H9 (cell line): ENCODE measurements at regions not wholly inside any gene's neighbourhood (a gene's known extent, or its start where the extent isn't known, plus 50 kb on each side); places are given as distances from the start of the nearest gene placed in this dataset.

Experiments
- DNase-seq: peaks from one replicate; pipeline ENCODE4 v3.0.0-alpha.2; 2017
- H2AFZ ChIP-seq: one replicate; pipeline ENCODE4 v1.6.1; 2013; ENCODE audit warnings: mild to moderate bottlenecking, low read length, control low read depth, moderate library complexity
- H2AK5ac ChIP-seq: 2 replicates; pipeline ENCODE4 v1.6.1; 2013; ENCODE audit warnings: low read length, control low read depth, mixed read lengths; ENCODE audit not compliant: insufficient read length
- H2BK120ac ChIP-seq: one replicate; pipeline ENCODE4 v1.6.1; 2013; ENCODE audit warnings: low read depth, mild to moderate bottlenecking, low read length, control low read depth, inconsistent platforms; ENCODE audit not compliant: poor library complexity, severe bottlenecking
- H2BK12ac ChIP-seq: 2 replicates; pipeline ENCODE4 v1.6.1; 2013; ENCODE audit warnings: low read length, control low read depth, mixed read lengths, low read depth; ENCODE audit not compliant: insufficient read length
- H2BK15ac ChIP-seq: 2 replicates; pipeline ENCODE4 v1.6.1; 2013; ENCODE audit warnings: low read depth, low read length, control low read depth
- H2BK20ac ChIP-seq: one replicate; pipeline ENCODE4 v1.6.1; 2013; ENCODE audit warnings: low read depth, mild to moderate bottlenecking, low read length, control low read depth, inconsistent platforms; ENCODE audit not compliant: poor library complexity, severe bottlenecking
- H2BK5ac ChIP-seq: 2 replicates; pipeline ENCODE4 v1.6.1; 2013; ENCODE audit warnings: low read length, control low read depth, mixed read lengths; ENCODE audit not compliant: insufficient read length
- H3K14ac ChIP-seq: 2 replicates; pipeline ENCODE4 v1.6.1; 2013; ENCODE audit warnings: low read length, control low read depth; ENCODE audit not compliant: insufficient read depth
- H3K18ac ChIP-seq: 2 replicates; pipeline ENCODE4 v1.6.1; 2013; ENCODE audit warnings: low read depth, mild to moderate bottlenecking, mixed read lengths, low read length, control low read depth; ENCODE audit not compliant: insufficient read length
- H3K23ac ChIP-seq: 2 replicates; pipeline ENCODE4 v1.6.1; 2013; ENCODE audit warnings: low read length, control low read depth, mixed read lengths, low read depth; ENCODE audit not compliant: insufficient read length
- H3K23me2 ChIP-seq: 2 replicates; pipeline ENCODE4 v1.6.1; 2013; ENCODE audit warnings: low read depth, mild to moderate bottlenecking, mixed read lengths, low read length, control low read depth; ENCODE audit not compliant: insufficient read length, poor library complexity, severe bottlenecking
- H3K27ac ChIP-seq: 2 replicates; pipeline ENCODE4 v1.5.1; 2013; ENCODE audit warnings: low read length, control low read depth, mixed read lengths, low read depth; ENCODE audit not compliant: insufficient read length
- H3K27me3 ChIP-seq: 2 replicates; pipeline ENCODE4 v1.6.1; 2013; ENCODE audit warnings: low read length, control low read depth, inconsistent platforms; ENCODE audit not compliant: insufficient read depth
- H3K4ac ChIP-seq: 2 replicates; pipeline ENCODE4 v1.6.1; 2013; ENCODE audit warnings: low read depth, mild to moderate bottlenecking, control low read depth, inconsistent platforms, low read length, moderate library complexity
- H3K4me1 ChIP-seq: 2 replicates; pipeline ENCODE4 v1.6.1; 2013; ENCODE audit warnings: low read length, control low read depth, inconsistent platforms; ENCODE audit not compliant: insufficient read depth
- H3K4me2 ChIP-seq: 2 replicates; pipeline ENCODE4 v1.6.1; 2013; ENCODE audit warnings: low read length, control low read depth, mixed read lengths; ENCODE audit not compliant: insufficient read length, insufficient read depth
- H3K56ac ChIP-seq: 2 replicates; pipeline ENCODE4 v1.6.1; 2013; ENCODE audit warnings: low read depth, mild to moderate bottlenecking, mixed read lengths, low read length, control low read depth; ENCODE audit not compliant: insufficient read length
- H3K79me1 ChIP-seq: 2 replicates; pipeline ENCODE4 v1.6.1; 2013; ENCODE audit warnings: low read depth, mild to moderate bottlenecking, moderate library complexity, low read length, control low read depth, inconsistent platforms; ENCODE audit not compliant: insufficient read depth, poor library complexity, severe bottlenecking
- H3K79me2 ChIP-seq: 2 replicates; pipeline ENCODE4 v1.6.1; 2013; ENCODE audit warnings: low read length, control low read depth, inconsistent platforms; ENCODE audit not compliant: insufficient read depth
- H3K9ac ChIP-seq: 2 replicates; pipeline ENCODE4 v1.6.1; 2013; ENCODE audit warnings: low read length, control low read depth, mixed read lengths; ENCODE audit not compliant: insufficient read length; ENCODE audit errors: extremely low read depth
- H3K9me3 ChIP-seq: one replicate; pipeline ENCODE4 v1.6.1; 2013; ENCODE audit warnings: low read depth, low read length, inconsistent platforms; ENCODE audit not compliant: control insufficient read depth
- H3T11ph ChIP-seq: one replicate; pipeline ENCODE4 v1.6.1; 2013; ENCODE audit warnings: mild to moderate bottlenecking, low read length, control low read depth, inconsistent platforms
- H4K20me1 ChIP-seq: one replicate; pipeline ENCODE4 v1.6.1; 2013; ENCODE audit not compliant: control insufficient read depth, insufficient read length, insufficient read depth
- H4K5ac ChIP-seq: 2 replicates; pipeline ENCODE4 v1.6.1; 2013; ENCODE audit warnings: low read depth, mild to moderate bottlenecking, mixed read lengths, low read length, control low read depth; ENCODE audit not compliant: insufficient read length
- H4K8ac ChIP-seq: replicated peaks from 2 replicates; pipeline ENCODE4 v1.6.1; 2013; ENCODE audit warnings: low read length, control low read depth, mixed read lengths, low read depth; ENCODE audit not compliant: insufficient read length
- H4K91ac ChIP-seq: 2 replicates; pipeline ENCODE4 v1.6.1; 2013; ENCODE audit warnings: low read depth, mild to moderate bottlenecking, moderate library complexity, mixed read lengths, low read length, control low read depth; ENCODE audit not compliant: insufficient read length
- H3K27ac Mint-ChIP-seq, 3 experiments: 2 replicates in 2 of 3; 3 replicates in 1 of 3; pipeline ENCODE4 v1.8.0; 2020 to 2021; ENCODE audit warnings: mixed read lengths in 3 of 3, mild to moderate bottlenecking in 1 of 3, moderate library complexity in 1 of 3
- H3K27me3 Mint-ChIP-seq: 2 replicates; pipeline ENCODE4 v1.8.0; 2021; ENCODE audit warnings: low read depth, mild to moderate bottlenecking, moderate library complexity, mixed read lengths
- H3K36me3 Mint-ChIP-seq, 3 experiments: 2 replicates in 2 of 3; 3 replicates in 1 of 3; pipeline ENCODE4 v1.8.0; 2020 to 2021; ENCODE audit warnings: low read depth in 3 of 3, mixed read lengths in 3 of 3; ENCODE audit not compliant: insufficient read depth in 1 of 3
- H3K4me1 Mint-ChIP-seq, 2 experiments: 2 replicates each; pipeline ENCODE4 v1.8.0; 2020; ENCODE audit warnings: mixed read lengths in 2 of 2
- H3K4me3 Mint-ChIP-seq, 2 experiments: 2 replicates in 1 of 2; 3 replicates in 1 of 2; pipeline ENCODE4 v1.8.0; 2020 to 2021; ENCODE audit warnings: mild to moderate bottlenecking in 2 of 2, mixed read lengths in 2 of 2, moderate library complexity in 1 of 2
- H3K9me3 Mint-ChIP-seq, 2 experiments: 2 replicates in 1 of 2; 3 replicates in 1 of 2; pipeline ENCODE4 v1.8.0; 2020; ENCODE audit warnings: mild to moderate bottlenecking in 2 of 2, mixed read lengths in 2 of 2, moderate library complexity in 1 of 2
- CTCF ChIP-seq: fragments of 200-600 bp; sonication (generic); conservative IDR thresholded peaks from 3 replicates; pipeline ENCODE4 v1.8.0; 2021; ENCODE audit warnings: antibody characterized with exemption, mild to moderate bottlenecking
- WGBS: extraction: QIAGEN DNeasy Blood & Tissue Kit; methylation state at CpG from one replicate; pipeline ENCODE4 v1.1.7; 2013; ENCODE audit warnings: missing lambda C conversion rate, low lambda C conversion rate, mixed read lengths; ENCODE audit not compliant: insufficient read length; ENCODE audit errors: extremely low coverage; 5-methylcytosine and 5-hydroxymethylcytosine counted together

GRCh38 chr10:78863906-78864239 is 204.9 kb upstream of the ZMIZ1 start:
- Histone ChIP-seq H2AFZ (no peak overlapping the region), H3K18ac (no peak overlapping the region), H3K27ac (no peak overlapping the region), H3K27me3 (no peaks in the 10 kb centered on the region), H3K23me2 (no peaks in the 10 kb centered on the region), H3K23ac (no peak overlapping the region), H2BK20ac (no peak overlapping the region), H2BK12ac (no peak overlapping the region), H3K9ac (no peak overlapping the region), H3K4me1 (no peaks in the 10 kb centered on the region), H4K91ac (no peak overlapping the region), H4K8ac (no peak overlapping the region), H3T11ph (no peak overlapping the region), H4K20me1 (no peaks in the 10 kb centered on the region), H3K4ac (no peak overlapping the region), H3K9me3 (no peaks in the 10 kb centered on the region), H4K5ac (no peak overlapping the region), H2AK5ac (no peak overlapping the region), H2BK15ac (no peak overlapping the region), H3K79me2 (no peaks in the 10 kb centered on the region), H2BK120ac (no peak overlapping the region), H3K79me1 (no peaks in the 10 kb centered on the region), H3K4me2 (no peak overlapping the region), H3K56ac (no peak overlapping the region), H3K14ac (no peak overlapping the region), H2BK5ac (no peak overlapping the region)
- H3K4me3 Mint-ChIP-seq: no peak overlapping the region
- no peak for DNase-seq
- H3K36me3 Mint-ChIP-seq: no peaks in the 10 kb centered on the region; a peak in 1 of 7 replicates
- peaks cover 13 to 25% of the 10 kb centered on the region in 2 experiments for H3K4me1 Mint-ChIP-seq
- no CpG with 5 or more reads among the region's 1 CpG for WGBS
- H3K27me3 Mint-ChIP-seq: peaks cover 64% of the 10 kb centered on the region
- TF ChIP-seq CTCF: no peak
- H3K27ac Mint-ChIP-seq: no peak overlapping the region
- no peaks in the 10 kb centered on the region for H3K9me3 Mint-ChIP-seq
